Tibial nerve (tissue), 4 donors: ENCODE measurements at regions not wholly inside any gene's neighbourhood (a gene's known extent, or its start where the extent isn't known, plus 50 kb on each side); places are given as distances from the start of the nearest gene placed in this dataset.

Source experiments
- CTCF ChIP-seq, 5 experiments: fragments of 200-600 bp in 3 of 5; fragments of 450-650 bp in 2 of 5; sonication (generic) in 3 of 5; IDR thresholded peaks; one replicate each; pipeline ENCODE4 v1.5.1; 2016 to 2019; ENCODE audit warnings: antibody characterized with exemption in 5 of 5, mild to moderate bottlenecking in 3 of 5, moderate library complexity in 2 of 5
- EP300 ChIP-seq, 2 donors: sonication (generic); formaldehyde crosslinking; IDR thresholded peaks; one replicate each; pipeline ENCODE4 v1.6.1; 2017; ENCODE audit warnings: antibody characterized with exemption in 2 of 2, mild to moderate bottlenecking in 1 of 2
- POLR2A ChIP-seq, 2 donors: fragments of 450-650 bp; IDR thresholded peaks; one replicate each; pipeline ENCODE4 v1.6.1; 2017; ENCODE audit warnings: antibody characterized with exemption in 2 of 2, mild to moderate bottlenecking in 2 of 2, moderate library complexity in 2 of 2

DNA sequence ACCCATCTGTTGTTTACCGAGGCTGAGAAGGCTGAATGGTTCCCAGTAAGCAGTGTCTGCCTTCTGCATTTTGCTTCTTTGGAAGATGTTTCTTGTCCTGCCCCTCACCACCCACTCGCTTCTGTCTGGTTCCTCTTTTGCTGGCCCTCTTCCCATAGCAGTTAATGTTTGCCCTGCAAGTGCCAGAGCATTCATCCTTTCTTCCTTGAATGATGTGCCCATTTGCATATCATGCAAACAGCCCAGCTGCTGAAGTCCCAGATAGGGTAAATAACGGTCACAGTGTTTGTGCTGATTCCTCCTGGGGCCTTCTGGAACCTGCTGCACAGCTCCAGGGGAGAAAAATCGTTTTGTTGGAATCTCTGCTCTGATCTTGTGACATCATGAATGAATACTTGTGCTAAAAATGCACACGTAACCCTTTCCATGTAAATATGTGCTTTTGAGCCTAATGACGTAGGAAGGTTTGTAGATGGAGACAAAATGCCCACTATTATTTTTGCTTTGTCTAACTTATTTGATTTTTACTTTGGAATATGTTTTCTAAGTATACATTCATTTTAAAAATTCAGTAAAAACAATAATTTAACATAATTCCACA is 381.0 kb downstream of the SOX2 start:
- TF ChIP-seq EP300 (IDR thresholded peaks at IDR 0.05) (no peak), CTCF (IDR thresholded peaks at IDR 0.05) (no peak), POLR2A (IDR thresholded peaks at IDR 0.05) (no peak)
